Tibial artery (tissue), 4 donors: ENCODE measurements at regions not wholly inside any gene's neighbourhood (a gene's known extent, or its start where the extent isn't known, plus 50 kb on each side); places are given as distances from the start of the nearest gene placed in this dataset.
"Not testable (repeated sequence)": the region's sequence is repeated elsewhere in the genome, so short reads cannot be mapped to it uniquely, and the experiment has no call there.

Experiments
- DNase-seq, 2 donors: peaks; one replicate each; pipeline ENCODE4 v3.0.0-alpha.2; 2019
- H3K27ac ChIP-seq, 2 donors: fragments of 200-600 bp; sonication (generic) in 1 of 2; 1 replicate in 1 of 2; 2 replicates in 1 of 2; pipeline ENCODE4 v1.5.1; 2018 to 2019; ENCODE audit warnings: mild to moderate bottlenecking in 1 of 2
- H3K27me3 ChIP-seq, 2 donors: fragments of 200-600 bp; sonication (generic) in 1 of 2; one replicate each; pipeline versions ENCODE4 v1.5.1 to v1.6.0; 2016 to 2019
- H3K36me3 ChIP-seq, 3 donors: fragments of 200-600 bp; sonication (generic) in 2 of 3; one replicate each; pipeline ENCODE4 v1.5.1; 2016 to 2019; ENCODE audit warnings: mild to moderate bottlenecking in 2 of 3
- H3K4me1 ChIP-seq, 4 donors: fragments of 200-600 bp; sonication (generic) in 2 of 4; 1 replicate in 3 of 4; 2 replicates in 1 of 4; pipeline ENCODE4 v1.5.1; 2016 to 2019
- H3K4me3 ChIP-seq, 2 donors: fragments of 200-600 bp; sonication (generic) in 1 of 2; 1 replicate in 1 of 2; 2 replicates in 1 of 2; pipeline ENCODE4 v1.5.1; 2018 to 2019; ENCODE audit warnings: mild to moderate bottlenecking in 2 of 2
- H3K9me3 ChIP-seq, 3 donors: fragments of 200-600 bp; sonication (generic) in 1 of 3; one replicate each; pipeline ENCODE4 v1.5.1; 2016 to 2019
- CTCF ChIP-seq, 2 experiments: fragments of 200-600 bp in 1 of 2; fragments of 450-650 bp in 1 of 2; IDR thresholded peaks; one replicate each; pipeline ENCODE4 v1.5.1; 2017 to 2019; ENCODE audit warnings: antibody characterized with exemption in 2 of 2, mild to moderate bottlenecking in 1 of 2, moderate library complexity in 1 of 2
- intact Hi-C: fragments of 100-400 bp; cut with DNase I; formaldehyde crosslinking; loops from one replicate; pipeline ENCODE4 v1.15.0; 2023; ENCODE audit warnings: low total_unique reads

- Histone ChIP-seq H3K9me3 (no peaks in the 10 kb centered on the region), H3K4me3 (no peak overlapping the region), H3K36me3 (no peaks in the 10 kb centered on the region), H3K4me1 (peaks cover 0 to 5% (median 2%) of the 10 kb centered on the region in 4 donors), H3K27ac (no peak overlapping the region), H3K27me3 (no peaks in the 10 kb centered on the region)
- TF ChIP-seq CTCF (IDR thresholded peaks at IDR 0.05): no peak
- intact Hi-C loops: no loop called here
- no peak for DNase-seq
Measured at GRCh38 chr11:100445231-100445735, 241.8 kb upstream of the ARHGAP42 start.

DNA sequence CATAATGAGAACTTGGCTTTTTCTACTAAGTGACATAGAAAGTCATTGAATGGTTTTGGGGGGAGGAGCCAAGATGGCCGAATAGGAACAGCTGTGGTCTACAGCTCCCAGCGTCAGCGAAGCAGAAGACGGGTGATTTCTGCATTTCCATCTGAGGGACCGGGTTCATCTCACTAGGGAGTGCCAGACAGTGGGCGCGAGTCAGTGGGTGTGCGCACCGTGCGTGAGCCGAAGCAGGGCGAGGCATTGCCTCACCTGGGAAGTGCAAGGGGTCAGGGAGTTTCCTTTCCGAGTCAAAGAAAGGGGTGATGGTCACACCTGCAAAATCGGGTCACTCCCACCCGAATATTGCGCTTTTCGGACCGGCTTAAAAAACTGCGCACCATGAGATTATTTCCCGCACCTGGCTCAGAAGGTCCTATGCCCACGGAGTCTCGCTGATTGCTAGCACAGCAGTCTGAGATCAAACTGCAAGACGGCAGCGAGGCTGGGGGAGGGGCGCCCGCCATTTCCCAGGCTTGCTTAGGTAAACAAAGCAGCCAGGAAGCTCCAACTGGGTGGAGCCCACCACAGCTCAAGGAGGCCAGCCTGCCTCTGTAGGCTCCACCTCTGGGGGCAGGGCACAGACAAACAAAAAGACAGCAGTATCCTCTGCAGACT is 235.2 kb upstream of the ARHGAP42 start:
- H3K36me3 ChIP-seq, H3K27me3 ChIP-seq, H3K27ac ChIP-seq, intact Hi-C loops, H3K4me1 ChIP-seq, H3K9me3 ChIP-seq, DNase-seq, H3K4me3 ChIP-seq: not testable (repeated sequence)

DNA sequence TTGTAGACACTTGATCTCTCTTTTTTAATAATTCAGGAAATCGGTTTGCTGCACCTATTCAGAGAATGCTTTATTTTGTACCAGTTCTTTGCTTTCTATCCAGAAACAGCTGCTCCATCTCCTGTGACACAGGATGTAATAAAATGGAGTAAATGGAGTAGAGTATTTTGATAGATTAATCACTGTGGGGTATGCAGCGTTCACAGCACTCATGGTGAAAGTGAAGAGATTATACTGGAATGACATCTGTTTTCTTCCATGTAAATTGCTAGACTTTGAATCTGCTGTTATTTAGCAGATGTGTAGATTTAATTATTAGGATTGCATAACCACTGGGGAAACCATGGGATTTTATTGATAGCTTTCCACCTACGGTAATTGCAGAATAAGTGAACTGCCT is 227.3 kb upstream of the ARHGAP42 start:
- H3K27me3 ChIP-seq: no peaks in the 10 kb centered on the region
- no peak overlapping the region for H3K27ac ChIP-seq
- no peaks in the 10 kb centered on the region for H3K4me1 ChIP-seq
- H3K36me3 ChIP-seq: no peaks in the 10 kb centered on the region
- intact Hi-C loops: no loop called here
- TF ChIP-seq CTCF (IDR thresholded peaks at IDR 0.05): no peak
- H3K9me3 ChIP-seq: no peaks in the 10 kb centered on the region
- DNase-seq: no peak
- H3K4me3 ChIP-seq: no peak overlapping the region

DNA sequence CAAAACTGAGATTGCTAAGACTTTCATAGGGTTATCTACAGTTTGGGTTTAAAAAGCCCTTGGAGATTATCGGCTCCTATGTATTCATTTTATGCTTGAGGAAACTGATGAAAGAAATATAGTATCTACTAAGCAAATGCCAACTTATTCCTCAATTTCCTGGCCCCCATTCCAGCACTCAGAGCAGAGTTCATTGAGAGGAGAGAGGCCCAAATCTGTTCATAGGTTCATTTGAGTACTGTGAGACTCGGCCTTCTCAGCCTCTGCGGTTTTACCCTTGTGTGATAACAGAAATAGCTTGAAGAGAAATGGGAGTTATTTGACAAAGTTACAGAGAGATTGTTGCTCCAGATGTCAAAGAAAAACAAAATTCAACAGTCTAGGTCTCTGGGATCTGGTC is 226.7 kb upstream of the ARHGAP42 start:
- H3K27me3 ChIP-seq: no peaks in the 10 kb centered on the region
- no peak for TF ChIP-seq CTCF (IDR thresholded peaks at IDR 0.05)
- no peak overlapping the region for H3K27ac ChIP-seq
- intact Hi-C loops: no loop called here
- no peaks in the 10 kb centered on the region for H3K4me1 ChIP-seq
- no peaks in the 10 kb centered on the region for H3K9me3 ChIP-seq
- no peak for DNase-seq
- H3K4me3 ChIP-seq: no peak overlapping the region
- H3K36me3 ChIP-seq: no peaks in the 10 kb centered on the region

DNA sequence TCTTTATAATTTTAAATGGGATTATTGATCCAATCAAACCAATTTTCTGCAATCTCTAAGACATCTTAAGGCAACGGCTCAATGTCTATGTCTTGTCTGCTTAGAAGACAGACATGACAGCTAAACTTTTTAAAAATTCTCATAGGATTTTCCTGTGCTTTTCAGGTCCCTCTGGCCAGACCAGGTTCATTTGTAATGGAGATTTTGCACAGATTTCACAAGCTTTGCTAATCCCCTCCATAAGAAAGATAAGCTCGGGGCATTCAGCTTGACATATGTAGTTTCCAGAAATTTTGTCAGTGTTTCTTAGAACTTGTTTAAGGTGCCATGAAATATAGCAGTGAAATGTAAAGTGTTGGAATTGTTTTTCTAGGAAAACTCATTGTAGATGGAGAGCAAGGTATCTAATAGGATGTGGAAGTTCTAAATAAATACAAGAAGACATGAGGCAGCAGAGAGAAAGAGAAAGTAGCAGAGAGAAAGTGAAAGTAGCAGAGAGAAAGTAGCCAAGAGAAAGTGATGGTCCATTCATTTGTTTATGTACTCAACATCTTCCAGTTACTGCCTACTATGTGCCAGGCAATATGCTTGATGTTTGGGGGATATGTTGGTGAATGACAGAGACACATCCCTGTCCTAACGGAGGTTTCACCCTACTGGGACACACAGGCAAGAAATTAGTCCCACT is 219.1 kb upstream of the ARHGAP42 start:
- no peak overlapping the region for H3K4me3 ChIP-seq
- no peaks in the 10 kb centered on the region for H3K36me3 ChIP-seq
- H3K27me3 ChIP-seq: no peaks in the 10 kb centered on the region
- H3K9me3 ChIP-seq: no peaks in the 10 kb centered on the region
- H3K4me1 ChIP-seq: no peaks in the 10 kb centered on the region
- no peak for TF ChIP-seq CTCF (IDR thresholded peaks at IDR 0.05)
- intact Hi-C loops: no loop called here
- H3K27ac ChIP-seq: no peak overlapping the region
- no peak for DNase-seq

GRCh38 chr11:100469835-100470234 is 217.3 kb upstream of the ARHGAP42 start:
- no peaks in the 10 kb centered on the region for H3K27me3 ChIP-seq
- intact Hi-C loops: no loop called here
- H3K27ac ChIP-seq: no peak overlapping the region
- no peak overlapping the region for H3K4me3 ChIP-seq
- H3K36me3 ChIP-seq: no peaks in the 10 kb centered on the region
- no peaks in the 10 kb centered on the region for H3K9me3 ChIP-seq
- no peak for TF ChIP-seq CTCF (IDR thresholded peaks at IDR 0.05)
- no peaks in the 10 kb centered on the region for H3K4me1 ChIP-seq
- DNase-seq: no peak
